Nephron (organoid): ENCODE measurements at regions not wholly inside any gene's neighbourhood (a gene's known extent, or its start where the extent isn't known, plus 50 kb on each side); places are given as distances from the start of the nearest gene placed in this dataset.
A peak's percentile ranks its signal among the peaks of the same experiment; 100 is the strongest.

Source experiments
- H3K27ac Mint-ChIP-seq, 3 experiments: 2 replicates each; pipeline ENCODE4 v1.8.0; 2020; ENCODE audit warnings: mixed read lengths in 3 of 3, mild to moderate bottlenecking in 2 of 3, moderate library complexity in 1 of 3
- H3K27me3 Mint-ChIP-seq: 2 replicates; pipeline ENCODE4 v1.8.0; 2021; ENCODE audit warnings: low read depth, mild to moderate bottlenecking, moderate library complexity, mixed read lengths
- H3K36me3 Mint-ChIP-seq: 2 replicates; pipeline ENCODE4 v1.8.0; 2020; ENCODE audit warnings: low read depth, mixed read lengths
- H3K4me1 Mint-ChIP-seq: 2 replicates; pipeline ENCODE4 v1.8.0; 2020; ENCODE audit warnings: mixed read lengths
- H3K4me3 Mint-ChIP-seq, 3 experiments: 2 replicates each; pipeline ENCODE4 v1.8.0; 2020; ENCODE audit warnings: mild to moderate bottlenecking in 3 of 3, mixed read lengths in 3 of 3, moderate library complexity in 2 of 3
- H3K9me3 Mint-ChIP-seq: 2 replicates; pipeline ENCODE4 v1.8.0; 2020; ENCODE audit warnings: mixed read lengths
- TF ChIP-seq, protein P1 (sequence below), 3 experiments: fragments of 200-600 bp; sonication (generic); IDR thresholded peaks; one replicate each; pipeline ENCODE4 v1.5.0; 2021; ENCODE audit warnings: antibody characterized with exemption in 3 of 3; ENCODE audit not compliant: unreplicated experiment in 3 of 3

DNA sequence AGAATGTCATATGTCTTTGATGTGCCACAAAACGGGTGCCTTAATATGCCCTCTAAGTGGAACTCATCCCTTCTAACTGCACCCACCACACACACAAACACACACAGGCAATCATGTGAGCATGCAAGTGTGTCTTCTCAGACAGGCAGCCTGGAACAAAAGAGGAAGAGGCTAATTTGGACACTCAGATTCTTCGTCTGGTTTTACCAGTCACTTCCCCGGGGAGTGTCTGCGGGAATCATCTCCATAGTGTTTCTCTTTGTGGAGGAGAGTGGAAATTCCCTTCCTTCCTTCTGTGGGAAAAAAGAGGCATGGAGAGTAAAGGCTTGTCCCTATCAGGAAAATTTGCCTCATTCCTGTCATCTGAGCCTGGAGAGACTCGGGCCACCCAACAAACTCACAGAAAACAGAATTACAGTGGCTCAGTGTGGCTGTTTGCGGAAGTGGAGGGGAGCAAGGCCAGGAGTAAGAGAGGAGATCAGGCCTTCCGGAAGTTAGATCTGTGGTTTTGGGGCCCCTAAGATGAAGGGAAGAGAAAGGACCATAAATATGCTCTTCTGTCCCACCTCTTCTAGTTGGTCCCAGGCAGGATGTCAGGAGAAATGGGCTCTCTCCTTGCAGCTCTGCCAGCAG lies 212.6 kb upstream of the SEMA6D start:
- H3K4me3 Mint-ChIP-seq, result peak overlapping the region in 2 of 3 experiments; percentile 7 to 16
- H3K4me1 Mint-ChIP-seq, result peaks cover 63% of the 10 kb centered on the region
- H3K27me3 Mint-ChIP-seq, result no peaks in the 10 kb centered on the region
- no peaks in the 10 kb centered on the region for H3K9me3 Mint-ChIP-seq
- no peaks in the 10 kb centered on the region for H3K36me3 Mint-ChIP-seq
- TF ChIP-seq, protein P1, sequence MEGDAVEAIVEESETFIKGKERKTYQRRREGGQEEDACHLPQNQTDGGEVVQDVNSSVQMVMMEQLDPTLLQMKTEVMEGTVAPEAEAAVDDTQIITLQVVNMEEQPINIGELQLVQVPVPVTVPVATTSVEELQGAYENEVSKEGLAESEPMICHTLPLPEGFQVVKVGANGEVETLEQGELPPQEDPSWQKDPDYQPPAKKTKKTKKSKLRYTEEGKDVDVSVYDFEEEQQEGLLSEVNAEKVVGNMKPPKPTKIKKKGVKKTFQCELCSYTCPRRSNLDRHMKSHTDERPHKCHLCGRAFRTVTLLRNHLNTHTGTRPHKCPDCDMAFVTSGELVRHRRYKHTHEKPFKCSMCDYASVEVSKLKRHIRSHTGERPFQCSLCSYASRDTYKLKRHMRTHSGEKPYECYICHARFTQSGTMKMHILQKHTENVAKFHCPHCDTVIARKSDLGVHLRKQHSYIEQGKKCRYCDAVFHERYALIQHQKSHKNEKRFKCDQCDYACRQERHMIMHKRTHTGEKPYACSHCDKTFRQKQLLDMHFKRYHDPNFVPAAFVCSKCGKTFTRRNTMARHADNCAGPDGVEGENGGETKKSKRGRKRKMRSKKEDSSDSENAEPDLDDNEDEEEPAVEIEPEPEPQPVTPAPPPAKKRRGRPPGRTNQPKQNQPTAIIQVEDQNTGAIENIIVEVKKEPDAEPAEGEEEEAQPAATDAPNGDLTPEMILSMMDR (IDR thresholded peaks at IDR 0.05; ENCODE audit: unreplicated experiment in 3 of 3), result no peak
- H3K27ac Mint-ChIP-seq, result peak overlapping the region; percentile 76 to 92 (median 85)

DNA sequence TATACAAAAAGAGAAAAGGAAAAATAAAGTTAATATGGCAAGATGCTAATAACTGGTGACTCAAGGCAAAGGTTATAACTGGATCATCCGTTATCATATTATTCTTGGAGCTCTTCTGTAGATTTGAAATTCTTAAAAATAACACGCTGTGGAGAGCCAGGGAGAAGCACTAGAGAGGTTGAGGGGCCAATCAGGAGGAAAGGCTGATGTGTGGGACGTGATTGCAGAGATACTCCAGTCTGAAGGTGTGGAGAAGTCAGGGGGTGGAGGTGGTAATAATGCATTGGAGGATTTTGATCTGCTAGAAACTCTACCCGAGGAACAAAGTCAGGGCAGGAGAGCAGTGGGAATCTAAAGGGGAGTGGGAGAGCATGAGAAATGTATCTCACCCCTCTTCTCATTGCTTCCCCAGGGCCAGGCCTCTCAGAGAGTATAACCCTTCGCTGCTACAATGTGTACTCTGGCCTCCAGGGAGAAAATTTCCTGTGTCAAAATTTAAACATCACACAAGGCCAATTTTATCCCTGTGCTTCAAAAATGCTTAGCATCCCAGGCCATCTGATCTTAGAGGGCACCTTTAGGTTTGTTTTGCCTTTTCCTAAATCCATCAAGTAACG lies 211.5 kb upstream of the SEMA6D start:
- Mint-ChIP-seq H3K27me3 (no peaks in the 10 kb centered on the region), H3K9me3 (peaks cover 2% of the 10 kb centered on the region), H3K27ac (peak overlapping the region; percentile 76 to 92 (median 85)), H3K4me1 (peaks cover 67% of the 10 kb centered on the region), H3K4me3 (peak overlapping the region in 1 of 3 experiments; percentile 17), H3K36me3 (no peaks in the 10 kb centered on the region)
- TF ChIP-seq, protein P1 (IDR thresholded peaks at IDR 0.05; ENCODE audit: unreplicated experiment in 3 of 3), result no peak

DNA sequence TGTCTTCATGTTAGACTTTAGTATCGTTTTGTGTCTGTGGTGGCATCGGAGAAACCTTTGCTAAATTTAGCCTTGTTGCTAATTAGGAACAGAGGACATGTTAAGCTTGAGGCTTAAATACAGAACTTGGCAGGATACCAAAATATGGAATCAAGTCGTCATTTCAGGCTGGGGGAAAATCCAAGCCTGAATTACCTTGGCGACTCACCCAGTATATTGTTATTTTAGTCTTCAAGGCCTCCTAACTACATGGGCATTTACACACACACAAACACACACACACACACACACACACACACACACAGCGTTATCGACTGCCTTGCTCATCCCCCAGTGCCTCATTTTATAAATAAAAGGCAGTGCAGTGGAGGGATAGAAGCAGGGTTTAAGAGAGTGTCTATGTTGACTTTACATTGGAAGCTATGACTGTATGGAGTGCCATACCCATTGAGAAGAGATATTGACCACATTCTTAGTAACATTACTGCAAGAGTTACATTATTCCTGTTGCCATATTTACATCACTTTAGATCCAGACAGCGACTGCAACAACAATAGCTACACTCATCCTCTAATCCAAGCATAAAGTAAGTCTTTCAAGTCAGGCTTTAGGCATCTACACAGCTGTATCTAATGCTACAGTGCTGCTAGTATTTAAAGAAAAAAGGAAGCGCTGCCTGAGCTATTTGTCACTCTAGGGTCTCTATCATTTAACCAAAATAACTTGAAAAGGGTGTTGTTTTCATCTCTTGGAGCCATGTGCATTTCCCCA lies 210.8 kb upstream of the SEMA6D start:
- H3K9me3 Mint-ChIP-seq, result peaks cover 4% of the 10 kb centered on the region
- peak overlapping the region; percentile 76 to 92 (median 85) for H3K27ac Mint-ChIP-seq
- peak overlapping the region in 1 of 3 experiments; percentile 14 for H3K4me3 Mint-ChIP-seq
- no peaks in the 10 kb centered on the region for H3K27me3 Mint-ChIP-seq
- peaks cover 72% of the 10 kb centered on the region for H3K4me1 Mint-ChIP-seq
- TF ChIP-seq, protein P1 (IDR thresholded peaks at IDR 0.05; ENCODE audit: unreplicated experiment in 3 of 3), result no peak
- H3K36me3 Mint-ChIP-seq, result no peaks in the 10 kb centered on the region

DNA sequence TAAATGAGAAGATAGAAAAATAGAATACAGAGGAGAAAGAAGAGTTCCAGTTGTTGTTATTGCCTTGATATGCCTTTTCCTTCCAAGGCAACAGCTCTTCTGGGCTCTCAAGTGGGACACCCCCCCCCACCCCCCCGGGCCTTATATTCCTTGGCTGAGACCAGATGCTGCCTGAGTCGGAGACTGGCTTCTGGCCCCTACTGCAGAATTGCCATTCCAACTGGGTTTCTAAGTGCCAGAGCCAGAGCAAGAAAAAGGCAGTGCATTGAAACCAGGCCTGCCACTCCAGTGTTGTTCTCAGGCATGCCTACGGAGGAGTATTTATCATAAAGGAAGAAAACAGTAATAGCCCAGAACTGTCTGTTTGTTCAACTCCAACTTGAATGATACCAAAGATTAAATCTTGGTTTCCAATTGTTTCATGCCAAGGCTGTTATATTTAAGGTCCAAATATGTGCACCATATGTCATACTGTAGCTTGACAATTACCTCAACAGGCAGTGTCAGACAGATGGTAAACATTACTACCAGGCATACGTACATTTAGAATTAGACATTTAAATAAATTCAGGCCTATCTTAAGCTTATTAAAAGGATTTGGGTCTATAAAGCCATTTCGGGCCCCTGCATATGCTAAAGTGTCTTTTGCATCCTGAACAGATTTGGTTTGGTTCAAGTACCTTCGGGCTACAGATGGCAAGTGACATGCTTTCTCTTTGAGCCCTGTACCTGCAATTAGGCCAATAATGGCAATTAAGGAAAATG lies 209.9 kb upstream of the SEMA6D start:
- Mint-ChIP-seq H3K4me1 (peaks cover 67% of the 10 kb centered on the region), H3K36me3 (no peaks in the 10 kb centered on the region), H3K27me3 (no peaks in the 10 kb centered on the region), H3K9me3 (peaks cover 5% of the 10 kb centered on the region), H3K27ac (peak overlapping the region in 2 of 3 experiments; percentile 76 to 92), H3K4me3 (no peak overlapping the region)
- TF ChIP-seq, protein P1 (IDR thresholded peaks at IDR 0.05; ENCODE audit: unreplicated experiment in 3 of 3), result no peak

DNA sequence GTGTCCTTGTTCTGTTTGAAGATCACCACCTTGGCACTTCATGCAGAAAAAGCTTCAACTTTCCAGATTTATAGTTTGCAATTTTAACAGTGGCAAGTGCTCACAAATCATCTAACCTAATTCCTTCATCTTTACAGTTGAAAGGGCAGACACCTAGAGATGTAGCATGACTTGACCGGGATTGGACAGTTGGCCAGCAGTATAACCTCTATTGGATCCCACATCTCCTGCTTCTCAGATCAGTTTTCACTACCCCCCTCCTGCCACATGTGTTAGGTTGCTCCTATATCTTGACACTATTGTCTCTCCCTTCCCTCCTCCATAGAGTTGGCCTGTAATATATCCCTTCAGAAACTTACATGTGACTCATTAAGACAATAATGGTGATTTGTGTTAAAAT lies 206.0 kb upstream of the SEMA6D start:
- no peaks in the 10 kb centered on the region for H3K36me3 Mint-ChIP-seq
- no peak overlapping the region for H3K4me3 Mint-ChIP-seq
- H3K27ac Mint-ChIP-seq, result peak overlapping the region in 2 of 3 experiments; percentile 18 to 29
- peaks cover 33% of the 10 kb centered on the region for H3K4me1 Mint-ChIP-seq
- no peaks in the 10 kb centered on the region for H3K27me3 Mint-ChIP-seq
- TF ChIP-seq, protein P1 (IDR thresholded peaks at IDR 0.05; ENCODE audit: unreplicated experiment in 3 of 3), result no peak
- H3K9me3 Mint-ChIP-seq, result peaks cover 5% of the 10 kb centered on the region
